GM18873 (cell line): ENCODE measurements at regions not wholly inside any gene's neighbourhood (a gene's known extent, or its start where the extent isn't known, plus 50 kb on each side); places are given as distances from the start of the nearest gene placed in this dataset.

Experiments
- ATAC-seq: cut with Tn5 transposase; IDR thresholded peaks from one replicate; pipeline ENCODE4 v1.9.1; 2021; ENCODE audit warnings: mild to moderate bottlenecking, moderate library complexity, moderate number of reproducible peaks; ENCODE audit not compliant: unreplicated experiment, low FRiP score

GRCh38 chr5:68762201-68762600, 331.6 kb upstream of the SLC30A5 start:
- ATAC-seq, result no peak

GRCh38 chr5:68766952-68767464, 326.8 kb upstream of the SLC30A5 start:
- ATAC-seq, result no peak

GRCh38 chr5:68770551-68770950, 323.3 kb upstream of the SLC30A5 start:
- ATAC-seq, result no peak

- ATAC-seq, result no peak
These were observed 322.6 kb upstream of the SLC30A5 start for GRCh38 chr5:68771221-68771620.

GRCh38 chr5:68771732-68772131, 322.1 kb upstream of the SLC30A5 start:
- ATAC-seq, result no peak

GRCh38 chr5:68776381-68776780, 317.4 kb upstream of the SLC30A5 start:
- ATAC-seq, result no peak

- no peak for ATAC-seq
These were observed 316.7 kb upstream of the SLC30A5 start for GRCh38 chr5:68777135-68777534.

- ATAC-seq, result no peak
These were observed 315.3 kb upstream of the SLC30A5 start for GRCh38 chr5:68778484-68778883.

GRCh38 chr5:68780299-68780955, 313.4 kb upstream of the SLC30A5 start:
- ATAC-seq, result no peak

GRCh38 chr5:68793074-68793473, 300.7 kb upstream of the SLC30A5 start:
- no peak for ATAC-seq

GRCh38 chr5:68793993-68794392, 299.8 kb upstream of the SLC30A5 start:
- no peak for ATAC-seq

GRCh38 chr5:68795190-68795589, 298.6 kb upstream of the SLC30A5 start:
- no peak for ATAC-seq

- no peak for ATAC-seq
These were observed 294.7 kb upstream of the SLC30A5 start for GRCh38 chr5:68798877-68799843.

- no peak for ATAC-seq
These were observed 291.4 kb upstream of the SLC30A5 start for GRCh38 chr5:68802430-68802829.

- ATAC-seq, result no peak
These were observed 289.9 kb upstream of the SLC30A5 start for GRCh38 chr5:68803881-68804319.

- ATAC-seq, result no peak
These were observed 289.5 kb upstream of the SLC30A5 start for GRCh38 chr5:68804343-68804742.

GRCh38 chr5:68805444-68805843, 288.4 kb upstream of the SLC30A5 start:
- no peak for ATAC-seq

- no peak for ATAC-seq
These were observed 276.2 kb upstream of the SLC30A5 start for GRCh38 chr5:68817632-68818031.

- no peak for ATAC-seq
These were observed 275.6 kb upstream of the SLC30A5 start for GRCh38 chr5:68818057-68818695.

GRCh38 chr5:68818870-68819269, 274.9 kb upstream of the SLC30A5 start:
- no peak for ATAC-seq

- no peak for ATAC-seq
These were observed 272.8 kb upstream of the SLC30A5 start for GRCh38 chr5:68821056-68821455.
